ENCODE measurements at regions not wholly inside any gene's neighbourhood (a gene's known extent, or its start where the extent isn't known, plus 50 kb on each side); places are given as distances from the start of the nearest gene placed in this dataset.
"Not testable (repeated sequence)": the region's sequence is repeated elsewhere in the genome, so short reads cannot be mapped to it uniquely, and the experiment has no call there.

DNA sequence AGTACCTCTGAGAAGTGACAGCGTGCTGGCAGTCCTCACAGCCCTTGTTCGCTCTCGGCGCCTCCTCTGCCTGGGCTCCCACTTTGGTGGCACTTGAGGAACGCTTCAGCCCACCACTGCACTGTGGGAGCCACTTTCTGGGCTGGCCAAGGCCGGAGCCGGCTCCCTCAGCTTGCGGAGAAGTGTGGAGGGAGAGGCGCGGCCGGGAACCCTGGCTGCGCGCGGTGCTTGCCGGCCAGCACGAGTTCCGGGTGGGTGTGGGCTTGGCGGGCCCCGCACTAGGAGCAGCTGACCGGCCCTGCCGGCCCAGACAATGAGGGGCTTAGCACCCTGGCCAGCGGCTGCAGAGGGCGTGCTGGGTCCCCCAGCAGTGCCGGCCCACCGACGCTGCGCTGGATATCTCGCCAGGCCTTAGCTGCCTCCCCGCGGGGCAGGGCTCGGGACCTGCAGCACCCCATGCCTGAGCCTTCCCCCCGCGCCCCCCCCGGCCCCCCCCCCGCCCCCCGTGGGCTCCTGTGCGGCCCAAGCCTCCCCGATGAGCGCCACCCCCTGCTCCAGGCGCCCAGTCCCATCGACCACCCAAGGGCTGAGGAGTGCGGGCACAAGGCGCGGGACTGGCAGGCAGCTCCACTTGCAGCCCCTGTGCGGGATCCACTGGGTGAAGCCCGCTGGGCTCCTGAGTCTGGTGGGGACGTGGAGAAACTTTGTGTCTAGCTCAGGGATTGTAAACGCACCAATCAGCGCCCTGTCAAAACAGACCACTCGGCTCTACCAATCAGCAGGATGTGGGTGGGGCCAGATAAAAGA is 847.7 kb upstream of the CDH6 start:
- not testable (repeated sequence) for H3K4me2 ChIP-seq; H3K36me3 Mint-ChIP-seq (ENCODE audit: low read depth); H3K27ac Mint-ChIP-seq; H3K27me3 Mint-ChIP-seq (ENCODE audit: insufficient read depth, low read depth, poor library complexity); H3K4me1 ChIP-seq (ENCODE audit: insufficient read depth); H3K4me3 Mint-ChIP-seq; H3K27me3 ChIP-seq (ENCODE audit: insufficient read depth); ATAC-seq; H2AFZ ChIP-seq; H3K79me2 ChIP-seq (replicated peaks; ENCODE audit: insufficient read depth); H4K20me1 ChIP-seq (replicated peaks; ENCODE audit: insufficient read depth); H3K9me3 Mint-ChIP-seq; DNase-seq (ENCODE audit: low spot score); H3K9me2 ChIP-seq (ENCODE audit: insufficient read depth); H3K27ac ChIP-seq (ENCODE audit: low read depth); H3F3A ChIP-seq (replicated peaks; ENCODE audit: low read depth); H3K36me3 ChIP-seq (ENCODE audit: insufficient read depth); H3K4me1 Mint-ChIP-seq; H3K4me3 ChIP-seq
- peak; percentile 39 for TF ChIP-seq REST (IDR thresholded peaks at IDR 0.05; ENCODE audit: unreplicated experiment)

GRCh38 chr5:30343707-30344106 is 849.8 kb upstream of the CDH6 start:
- Mint-ChIP-seq H3K4me3 (no peak overlapping the region), H3K9me3 (peaks cover 4% of the 10 kb centered on the region; the same call in 1 of the 3 replicates), H3K27me3 (ENCODE audit: insufficient read depth, low read depth, poor library complexity) (no peaks in the 10 kb centered on the region), H3K27ac (no peak overlapping the region), H3K4me1 (no peaks in the 10 kb centered on the region), H3K36me3 (ENCODE audit: low read depth) (no peaks in the 10 kb centered on the region; the same call in 2 of the 3 replicates)
- no peaks in the 10 kb centered on the region for H3K4me1 ChIP-seq (ENCODE audit: insufficient read depth)
- H3K36me3 ChIP-seq (ENCODE audit: insufficient read depth) = no peaks in the 10 kb centered on the region
- H2AFZ ChIP-seq = no peak overlapping the region
- TF ChIP-seq, protein P1, sequence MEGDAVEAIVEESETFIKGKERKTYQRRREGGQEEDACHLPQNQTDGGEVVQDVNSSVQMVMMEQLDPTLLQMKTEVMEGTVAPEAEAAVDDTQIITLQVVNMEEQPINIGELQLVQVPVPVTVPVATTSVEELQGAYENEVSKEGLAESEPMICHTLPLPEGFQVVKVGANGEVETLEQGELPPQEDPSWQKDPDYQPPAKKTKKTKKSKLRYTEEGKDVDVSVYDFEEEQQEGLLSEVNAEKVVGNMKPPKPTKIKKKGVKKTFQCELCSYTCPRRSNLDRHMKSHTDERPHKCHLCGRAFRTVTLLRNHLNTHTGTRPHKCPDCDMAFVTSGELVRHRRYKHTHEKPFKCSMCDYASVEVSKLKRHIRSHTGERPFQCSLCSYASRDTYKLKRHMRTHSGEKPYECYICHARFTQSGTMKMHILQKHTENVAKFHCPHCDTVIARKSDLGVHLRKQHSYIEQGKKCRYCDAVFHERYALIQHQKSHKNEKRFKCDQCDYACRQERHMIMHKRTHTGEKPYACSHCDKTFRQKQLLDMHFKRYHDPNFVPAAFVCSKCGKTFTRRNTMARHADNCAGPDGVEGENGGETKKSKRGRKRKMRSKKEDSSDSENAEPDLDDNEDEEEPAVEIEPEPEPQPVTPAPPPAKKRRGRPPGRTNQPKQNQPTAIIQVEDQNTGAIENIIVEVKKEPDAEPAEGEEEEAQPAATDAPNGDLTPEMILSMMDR (conservative IDR thresholded peaks at IDR 0.05; ENCODE audit: low read depth in 2 of 2) = no peak
- no peak for TF ChIP-seq JUNB (IDR thresholded peaks at IDR 0.05; ENCODE audit: unreplicated experiment)
- no peak for TF ChIP-seq ZNF114 (CRISPR knock-in tag; IDR thresholded peaks at IDR 0.05)
- H3K9me2 ChIP-seq (ENCODE audit: insufficient read depth) = no peaks in the 10 kb centered on the region
- H3F3A ChIP-seq (replicated peaks; ENCODE audit: low read depth) = no peaks in the 10 kb centered on the region
- H3K27ac ChIP-seq (ENCODE audit: low read depth) = no peak overlapping the region
- no peaks in the 10 kb centered on the region for H3K27me3 ChIP-seq (ENCODE audit: insufficient read depth)
- DNase-seq (ENCODE audit: low spot score) (no peak), ATAC-seq (no peak)
- no peaks in the 10 kb centered on the region for H3K79me2 ChIP-seq (replicated peaks; ENCODE audit: insufficient read depth)
- no peak overlapping the region for H3K4me2 ChIP-seq
- H4K20me1 ChIP-seq (replicated peaks; ENCODE audit: insufficient read depth) = no peaks in the 10 kb centered on the region
- H3K4me3 ChIP-seq = no peak overlapping the region

Measured in GM23338 (cell line).